Nephron (organoid): ENCODE measurements at regions not wholly inside any gene's neighbourhood (a gene's known extent, or its start where the extent isn't known, plus 50 kb on each side); places are given as distances from the start of the nearest gene placed in this dataset.

Experiments
- H3K27ac Mint-ChIP-seq, 3 experiments: 2 replicates each; pipeline ENCODE4 v1.8.0; 2020; ENCODE audit warnings: mixed read lengths in 3 of 3, mild to moderate bottlenecking in 2 of 3, moderate library complexity in 1 of 3
- H3K27me3 Mint-ChIP-seq: 2 replicates; pipeline ENCODE4 v1.8.0; 2021; ENCODE audit warnings: low read depth, mild to moderate bottlenecking, moderate library complexity, mixed read lengths
- H3K36me3 Mint-ChIP-seq: 2 replicates; pipeline ENCODE4 v1.8.0; 2020; ENCODE audit warnings: low read depth, mixed read lengths
- H3K4me1 Mint-ChIP-seq: 2 replicates; pipeline ENCODE4 v1.8.0; 2020; ENCODE audit warnings: mixed read lengths
- H3K4me3 Mint-ChIP-seq, 3 experiments: 2 replicates each; pipeline ENCODE4 v1.8.0; 2020; ENCODE audit warnings: mild to moderate bottlenecking in 3 of 3, mixed read lengths in 3 of 3, moderate library complexity in 2 of 3
- H3K9me3 Mint-ChIP-seq: 2 replicates; pipeline ENCODE4 v1.8.0; 2020; ENCODE audit warnings: mixed read lengths
- TF ChIP-seq, protein P1 (sequence below), 3 experiments: fragments of 200-600 bp; sonication (generic); IDR thresholded peaks; one replicate each; pipeline ENCODE4 v1.5.0; 2021; ENCODE audit warnings: antibody characterized with exemption in 3 of 3; ENCODE audit not compliant: unreplicated experiment in 3 of 3

GRCh38 chr10:130843051-130843653 lies 468.4 kb downstream of the TCERG1L start:
- TF ChIP-seq, protein P1, sequence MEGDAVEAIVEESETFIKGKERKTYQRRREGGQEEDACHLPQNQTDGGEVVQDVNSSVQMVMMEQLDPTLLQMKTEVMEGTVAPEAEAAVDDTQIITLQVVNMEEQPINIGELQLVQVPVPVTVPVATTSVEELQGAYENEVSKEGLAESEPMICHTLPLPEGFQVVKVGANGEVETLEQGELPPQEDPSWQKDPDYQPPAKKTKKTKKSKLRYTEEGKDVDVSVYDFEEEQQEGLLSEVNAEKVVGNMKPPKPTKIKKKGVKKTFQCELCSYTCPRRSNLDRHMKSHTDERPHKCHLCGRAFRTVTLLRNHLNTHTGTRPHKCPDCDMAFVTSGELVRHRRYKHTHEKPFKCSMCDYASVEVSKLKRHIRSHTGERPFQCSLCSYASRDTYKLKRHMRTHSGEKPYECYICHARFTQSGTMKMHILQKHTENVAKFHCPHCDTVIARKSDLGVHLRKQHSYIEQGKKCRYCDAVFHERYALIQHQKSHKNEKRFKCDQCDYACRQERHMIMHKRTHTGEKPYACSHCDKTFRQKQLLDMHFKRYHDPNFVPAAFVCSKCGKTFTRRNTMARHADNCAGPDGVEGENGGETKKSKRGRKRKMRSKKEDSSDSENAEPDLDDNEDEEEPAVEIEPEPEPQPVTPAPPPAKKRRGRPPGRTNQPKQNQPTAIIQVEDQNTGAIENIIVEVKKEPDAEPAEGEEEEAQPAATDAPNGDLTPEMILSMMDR (IDR thresholded peaks at IDR 0.05; ENCODE audit: unreplicated experiment in 3 of 3) = no peak
- no peaks in the 10 kb centered on the region for H3K9me3 Mint-ChIP-seq
- no peak overlapping the region for H3K27ac Mint-ChIP-seq
- H3K27me3 Mint-ChIP-seq = peaks cover 34% of the 10 kb centered on the region
- no peaks in the 10 kb centered on the region for H3K4me1 Mint-ChIP-seq
- no peak overlapping the region for H3K4me3 Mint-ChIP-seq
- no peaks in the 10 kb centered on the region for H3K36me3 Mint-ChIP-seq

DNA sequence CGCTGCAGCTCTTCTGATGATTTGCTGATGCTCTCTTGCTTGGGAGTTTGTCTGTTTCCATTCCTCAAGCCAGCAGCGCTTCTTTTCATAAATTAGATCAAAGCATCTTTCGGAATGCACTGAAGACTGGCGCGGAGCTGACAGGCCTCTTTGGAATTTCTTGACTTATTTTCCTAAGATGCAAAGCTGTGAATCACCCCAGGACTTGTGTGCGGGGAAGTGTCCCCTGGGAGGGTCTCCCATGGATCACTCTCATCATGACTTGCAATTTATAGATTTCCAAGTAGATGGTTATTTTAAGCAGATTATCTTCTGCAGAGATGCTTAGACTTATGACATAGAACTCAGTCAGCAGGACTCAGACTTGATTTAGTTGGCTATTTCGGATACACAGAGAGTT lies 467.2 kb downstream of the TCERG1L start:
- H3K4me1 Mint-ChIP-seq = no peaks in the 10 kb centered on the region
- no peak overlapping the region for H3K4me3 Mint-ChIP-seq
- TF ChIP-seq, protein P1 (IDR thresholded peaks at IDR 0.05; ENCODE audit: unreplicated experiment in 3 of 3) = no peak
- H3K36me3 Mint-ChIP-seq = no peaks in the 10 kb centered on the region
- no peak overlapping the region for H3K27ac Mint-ChIP-seq
- H3K27me3 Mint-ChIP-seq = peaks cover 36% of the 10 kb centered on the region
- no peaks in the 10 kb centered on the region for H3K9me3 Mint-ChIP-seq

GRCh38 chr10:130847170-130847569 lies 464.4 kb downstream of the TCERG1L start:
- Mint-ChIP-seq H3K27me3 (peaks cover 30% of the 10 kb centered on the region), H3K4me3 (no peak overlapping the region), H3K9me3 (peaks cover 10% of the 10 kb centered on the region), H3K27ac (no peak overlapping the region), H3K36me3 (no peaks in the 10 kb centered on the region), H3K4me1 (no peaks in the 10 kb centered on the region)
- TF ChIP-seq, protein P1 (IDR thresholded peaks at IDR 0.05; ENCODE audit: unreplicated experiment in 3 of 3) = no peak

- TF ChIP-seq, protein P1 (IDR thresholded peaks at IDR 0.05; ENCODE audit: unreplicated experiment in 3 of 3) = no peak
- Mint-ChIP-seq H3K27ac (no peak overlapping the region), H3K36me3 (no peaks in the 10 kb centered on the region), H3K9me3 (peaks cover 19% of the 10 kb centered on the region), H3K4me3 (no peak overlapping the region), H3K4me1 (no peaks in the 10 kb centered on the region), H3K27me3 (peaks cover 22% of the 10 kb centered on the region)
Measured at GRCh38 chr10:130848855-130849254, 462.7 kb downstream of the TCERG1L start.

DNA sequence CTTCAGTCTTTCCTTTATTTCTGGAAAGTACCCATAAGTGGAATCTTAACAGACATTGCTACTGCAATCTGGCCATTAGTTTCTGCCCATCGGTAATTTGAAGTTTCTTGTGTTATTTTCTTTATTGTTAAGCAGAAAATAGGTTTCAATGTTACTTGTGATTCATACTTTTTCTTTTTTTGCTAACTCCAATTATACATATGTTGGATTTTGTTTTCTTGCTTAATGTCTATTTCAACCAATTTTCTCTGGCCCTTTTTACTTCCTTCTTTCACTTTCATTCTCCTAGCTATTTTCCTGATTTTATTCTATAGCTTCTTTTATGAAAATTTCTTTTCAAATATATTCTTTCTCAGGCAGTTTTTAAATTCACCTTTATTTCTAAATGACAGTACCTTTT lies 457.4 kb downstream of the TCERG1L start:
- H3K27me3 Mint-ChIP-seq = peaks cover 20% of the 10 kb centered on the region
- no peak overlapping the region for H3K27ac Mint-ChIP-seq
- H3K9me3 Mint-ChIP-seq = peaks cover 37% of the 10 kb centered on the region
- no peak overlapping the region for H3K4me3 Mint-ChIP-seq
- H3K4me1 Mint-ChIP-seq = no peaks in the 10 kb centered on the region
- TF ChIP-seq, protein P1 (IDR thresholded peaks at IDR 0.05; ENCODE audit: unreplicated experiment in 3 of 3) = no peak
- H3K36me3 Mint-ChIP-seq = no peaks in the 10 kb centered on the region

- TF ChIP-seq, protein P1 (IDR thresholded peaks at IDR 0.05; ENCODE audit: unreplicated experiment in 3 of 3) = no peak
- H3K27me3 Mint-ChIP-seq = peaks cover 38% of the 10 kb centered on the region
- no peaks in the 10 kb centered on the region for H3K4me1 Mint-ChIP-seq
- no peak overlapping the region for H3K4me3 Mint-ChIP-seq
- no peaks in the 10 kb centered on the region for H3K36me3 Mint-ChIP-seq
- peaks cover 25% of the 10 kb centered on the region for H3K9me3 Mint-ChIP-seq
- no peak overlapping the region for H3K27ac Mint-ChIP-seq
Measured at GRCh38 chr10:130857631-130858295, 453.8 kb downstream of the TCERG1L start.
